ENCODE measurements at regions not wholly inside any gene's neighbourhood (a gene's known extent, or its start where the extent isn't known, plus 50 kb on each side); places are given as distances from the start of the nearest gene placed in this dataset.

DNA sequence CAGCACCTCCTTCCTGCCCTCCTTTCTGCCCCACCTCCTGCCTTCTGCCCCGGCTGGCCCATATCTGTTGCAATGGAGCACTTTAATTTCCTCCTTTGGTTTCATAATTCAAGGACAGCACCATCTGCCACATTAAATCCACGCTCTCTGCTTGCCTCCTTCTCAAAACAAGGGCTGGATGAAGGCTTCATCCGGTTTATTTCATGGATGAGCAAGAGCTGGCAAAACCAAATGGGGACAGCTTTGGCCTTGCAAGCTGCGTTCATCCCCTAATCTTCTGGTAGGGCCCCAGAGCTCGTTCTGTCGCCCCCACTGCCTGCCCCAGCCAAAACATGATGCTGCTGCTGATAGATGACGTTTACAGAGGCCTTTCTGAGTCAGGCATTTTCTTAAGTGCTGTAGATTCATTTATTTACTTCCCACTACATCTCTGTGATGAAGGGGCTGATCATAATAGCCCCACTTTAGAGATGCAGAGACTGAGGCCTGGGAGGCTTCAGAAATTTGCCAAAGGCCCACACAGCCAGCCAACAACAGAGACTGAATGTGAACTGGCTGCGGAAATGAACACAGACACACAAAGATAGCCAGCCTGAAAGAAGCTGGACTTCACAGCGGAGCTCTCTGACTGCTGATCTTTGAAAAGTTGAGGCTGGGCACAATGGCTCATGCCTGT, 115.6 kb upstream of the CPEB4 start:
- in situ Hi-C loops (cut with HindIII; ENCODE audit: extremely low pct_ligation_motif_present, low pct_unique_long_range_greater_than_20kb) (loop anchor here (25.0 kb wide), 1 partner anchor 190 kb away; no protein-coding TSS in a partner anchor), intact Hi-C loops (cut with micrococcal nuclease; ENCODE audit: unreplicated experiment) (no loop called here)
- Histone ChIP-seq H2AFZ (ENCODE audit: low read length) (no peak overlapping the region), H3K9me3 (ENCODE audit: low read length) (no peaks in the 10 kb centered on the region), H3K4me2 (ENCODE audit: low read depth, low read length) (no peak overlapping the region), H3K4me3 (replicated peaks in 1 of 3; ENCODE audit: insufficient read depth in 1 of 3, low read depth in 2 of 3, low read length in 3 of 3) (no peak overlapping the region), H3K36me3 (replicated peaks in 1 of 2; ENCODE audit: control insufficient read depth in 1 of 2, insufficient read depth in 2 of 2, low read length in 2 of 2) (no peaks in the 10 kb centered on the region), H4K20me1 (ENCODE audit: insufficient read depth, low read length) (no peaks in the 10 kb centered on the region), H3K79me2 (ENCODE audit: insufficient read depth, low read length) (no peaks in the 10 kb centered on the region), H3K27me3 (ENCODE audit: control insufficient read depth in 1 of 2, insufficient read depth in 2 of 2, low read length in 2 of 2) (no peaks in the 10 kb centered on the region), H3K9ac (ENCODE audit: insufficient read depth, low read depth, low read length) (no peak overlapping the region), H3K4me1 (ENCODE audit: insufficient read depth, low read length) (peaks cover 53% of the 10 kb centered on the region), H3K27ac (ENCODE audit: extremely low read length, insufficient read depth, low read length) (no peak overlapping the region)
- TF ChIP-seq ZNF629 (CRISPR knock-in tag; conservative IDR thresholded peaks at IDR 0.05), result peak; percentile 76
- TF ChIP-seq ZFX (CRISPR knock-in tag; IDR thresholded peaks at IDR 0.05; ENCODE audit: low read depth), result 0 out of 2 replicates have a peak, but pooled peaks have one; percentile 22
- TF ChIP-seq, protein P1, sequence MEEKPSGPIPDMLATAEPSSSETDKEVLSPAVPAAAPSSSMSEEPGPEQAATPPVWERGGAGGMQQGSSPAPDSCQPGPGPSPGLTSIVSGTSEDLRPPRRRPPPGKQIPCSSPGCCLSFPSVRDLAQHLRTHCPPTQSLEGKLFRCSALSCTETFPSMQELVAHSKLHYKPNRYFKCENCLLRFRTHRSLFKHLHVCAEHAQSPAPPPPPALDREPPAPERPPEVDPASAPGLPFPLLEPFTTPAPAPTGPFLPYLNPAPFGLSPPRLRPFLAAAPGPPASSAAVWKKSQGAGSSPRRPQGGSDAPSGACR (CRISPR knock-in tag; IDR thresholded peaks at IDR 0.05), result no peak
- 86% methylated on average over 9 of the region's 9 CpGs for WGBS (ENCODE audit: low lambda C conversion rate)
- FAIRE-seq (no peak), DNase-seq (ENCODE audit: low spot score) (no peak), ATAC-seq (no peak)
- ChIA-PET CTCF (ENCODE audit: low intra/inter-chr PET ratio, low total read pairs) (no interaction called here), POLR2A (no interaction called here)
- BruUV-seq (replicated peaks), result no TSS peak

DNA sequence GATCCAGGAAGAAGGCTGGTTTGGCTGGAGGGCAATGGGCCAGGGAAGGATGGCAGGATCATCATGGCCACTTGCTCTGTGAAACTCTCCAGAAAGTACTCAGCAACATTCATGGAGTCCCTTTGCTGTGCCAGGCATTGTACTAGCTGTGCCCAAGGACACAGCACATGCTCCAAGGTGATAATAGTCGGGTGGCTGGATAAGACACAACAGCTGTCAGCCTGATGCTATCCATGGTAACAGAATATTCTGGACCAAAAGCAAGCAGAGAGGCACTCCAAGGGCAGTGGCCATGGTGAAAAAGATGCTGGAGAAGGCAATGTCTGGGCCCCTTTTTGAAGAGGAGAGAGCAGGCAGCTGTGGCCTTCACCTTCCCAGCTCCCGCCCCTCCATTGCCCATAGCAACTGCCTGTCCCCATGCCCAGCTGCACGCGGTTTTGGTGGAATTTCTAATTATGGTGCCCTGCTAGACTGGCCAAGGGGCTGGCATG, 113.8 kb upstream of the CPEB4 start:
- no TSS peak for BruUV-seq (replicated peaks)
- no peaks in the 10 kb centered on the region for H3K79me2 ChIP-seq (ENCODE audit: insufficient read depth, low read length)
- H4K20me1 ChIP-seq (ENCODE audit: insufficient read depth, low read length), result no peaks in the 10 kb centered on the region
- no peak overlapping the region for H3K4me3 ChIP-seq (replicated peaks in 1 of 3; ENCODE audit: insufficient read depth in 1 of 3, low read depth in 2 of 3, low read length in 3 of 3)
- WGBS (ENCODE audit: low lambda C conversion rate), result no CpG with 5 or more reads among the region's 4 CpGs
- no peaks in the 10 kb centered on the region for H3K36me3 ChIP-seq (replicated peaks in 1 of 2; ENCODE audit: control insufficient read depth in 1 of 2, insufficient read depth in 2 of 2, low read length in 2 of 2)
- ChIA-PET CTCF (ENCODE audit: low intra/inter-chr PET ratio, low total read pairs) (no interaction called here), POLR2A (interaction anchor here (2.1 kb wide), 1 partner anchor 8 kb away, joined by 7 read pairs; no protein-coding TSS in a partner anchor)
- intact Hi-C loops (cut with micrococcal nuclease; ENCODE audit: unreplicated experiment), result no loop called here
- peaks cover 50% of the 10 kb centered on the region for H3K4me1 ChIP-seq (ENCODE audit: insufficient read depth, low read length)
- no peak overlapping the region for H3K4me2 ChIP-seq (ENCODE audit: low read depth, low read length)
- FAIRE-seq, result no peak
- no peaks in the 10 kb centered on the region for H3K27me3 ChIP-seq (ENCODE audit: control insufficient read depth in 1 of 2, insufficient read depth in 2 of 2, low read length in 2 of 2)
- in situ Hi-C loops (cut with HindIII; ENCODE audit: extremely low pct_ligation_motif_present, low pct_unique_long_range_greater_than_20kb), result loop anchor here (25.0 kb wide), 1 partner anchor 188 kb away; no protein-coding TSS in a partner anchor
- no peak overlapping the region for H3K9ac ChIP-seq (ENCODE audit: insufficient read depth, low read depth, low read length)
- no peak for ATAC-seq
- no peak overlapping the region for H2AFZ ChIP-seq (ENCODE audit: low read length)
- no peaks in the 10 kb centered on the region for H3K9me3 ChIP-seq (ENCODE audit: low read length)
- no peak overlapping the region for H3K27ac ChIP-seq (ENCODE audit: extremely low read length, insufficient read depth, low read length)
- no peak for DNase-seq (ENCODE audit: low spot score)
- no peak for TF ChIP-seq TRIM22 (IDR thresholded peaks at IDR 0.05)
- TF ChIP-seq, protein P2, sequence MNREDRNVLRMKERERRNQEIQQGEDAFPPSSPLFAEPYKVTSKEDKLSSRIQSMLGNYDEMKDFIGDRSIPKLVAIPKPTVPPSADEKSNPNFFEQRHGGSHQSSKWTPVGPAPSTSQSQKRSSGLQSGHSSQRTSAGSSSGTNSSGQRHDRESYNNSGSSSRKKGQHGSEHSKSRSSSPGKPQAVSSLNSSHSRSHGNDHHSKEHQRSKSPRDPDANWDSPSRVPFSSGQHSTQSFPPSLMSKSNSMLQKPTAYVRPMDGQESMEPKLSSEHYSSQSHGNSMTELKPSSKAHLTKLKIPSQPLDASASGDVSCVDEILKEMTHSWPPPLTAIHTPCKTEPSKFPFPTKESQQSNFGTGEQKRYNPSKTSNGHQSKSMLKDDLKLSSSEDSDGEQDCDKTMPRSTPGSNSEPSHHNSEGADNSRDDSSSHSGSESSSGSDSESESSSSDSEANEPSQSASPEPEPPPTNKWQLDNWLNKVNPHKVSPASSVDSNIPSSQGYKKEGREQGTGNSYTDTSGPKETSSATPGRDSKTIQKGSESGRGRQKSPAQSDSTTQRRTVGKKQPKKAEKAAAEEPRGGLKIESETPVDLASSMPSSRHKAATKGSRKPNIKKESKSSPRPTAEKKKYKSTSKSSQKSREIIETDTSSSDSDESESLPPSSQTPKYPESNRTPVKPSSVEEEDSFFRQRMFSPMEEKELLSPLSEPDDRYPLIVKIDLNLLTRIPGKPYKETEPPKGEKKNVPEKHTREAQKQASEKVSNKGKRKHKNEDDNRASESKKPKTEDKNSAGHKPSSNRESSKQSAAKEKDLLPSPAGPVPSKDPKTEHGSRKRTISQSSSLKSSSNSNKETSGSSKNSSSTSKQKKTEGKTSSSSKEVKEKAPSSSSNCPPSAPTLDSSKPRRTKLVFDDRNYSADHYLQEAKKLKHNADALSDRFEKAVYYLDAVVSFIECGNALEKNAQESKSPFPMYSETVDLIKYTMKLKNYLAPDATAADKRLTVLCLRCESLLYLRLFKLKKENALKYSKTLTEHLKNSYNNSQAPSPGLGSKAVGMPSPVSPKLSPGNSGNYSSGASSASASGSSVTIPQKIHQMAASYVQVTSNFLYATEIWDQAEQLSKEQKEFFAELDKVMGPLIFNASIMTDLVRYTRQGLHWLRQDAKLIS (CRISPR knock-in tag; IDR thresholded peaks at IDR 0.05), result no peak
- TF ChIP-seq, protein P3, sequence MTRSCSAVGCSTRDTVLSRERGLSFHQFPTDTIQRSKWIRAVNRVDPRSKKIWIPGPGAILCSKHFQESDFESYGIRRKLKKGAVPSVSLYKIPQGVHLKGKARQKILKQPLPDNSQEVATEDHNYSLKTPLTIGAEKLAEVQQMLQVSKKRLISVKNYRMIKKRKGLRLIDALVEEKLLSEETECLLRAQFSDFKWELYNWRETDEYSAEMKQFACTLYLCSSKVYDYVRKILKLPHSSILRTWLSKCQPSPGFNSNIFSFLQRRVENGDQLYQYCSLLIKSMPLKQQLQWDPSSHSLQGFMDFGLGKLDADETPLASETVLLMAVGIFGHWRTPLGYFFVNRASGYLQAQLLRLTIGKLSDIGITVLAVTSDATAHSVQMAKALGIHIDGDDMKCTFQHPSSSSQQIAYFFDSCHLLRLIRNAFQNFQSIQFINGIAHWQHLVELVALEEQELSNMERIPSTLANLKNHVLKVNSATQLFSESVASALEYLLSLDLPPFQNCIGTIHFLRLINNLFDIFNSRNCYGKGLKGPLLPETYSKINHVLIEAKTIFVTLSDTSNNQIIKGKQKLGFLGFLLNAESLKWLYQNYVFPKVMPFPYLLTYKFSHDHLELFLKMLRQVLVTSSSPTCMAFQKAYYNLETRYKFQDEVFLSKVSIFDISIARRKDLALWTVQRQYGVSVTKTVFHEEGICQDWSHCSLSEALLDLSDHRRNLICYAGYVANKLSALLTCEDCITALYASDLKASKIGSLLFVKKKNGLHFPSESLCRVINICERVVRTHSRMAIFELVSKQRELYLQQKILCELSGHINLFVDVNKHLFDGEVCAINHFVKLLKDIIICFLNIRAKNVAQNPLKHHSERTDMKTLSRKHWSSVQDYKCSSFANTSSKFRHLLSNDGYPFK (CRISPR knock-in tag; IDR thresholded peaks at IDR 0.05; ENCODE audit: borderline replicate concordance), result no peak
- TF ChIP-seq MIER3 (CRISPR knock-in tag; IDR thresholded peaks at IDR 0.05; ENCODE audit: borderline replicate concordance), result no peak
- no peak for TF ChIP-seq ASH2L (IDR thresholded peaks at IDR 0.05; ENCODE audit: insufficient read length, low read depth, low read length)

All from HepG2 (cell line).